Peyer's patch (tissue), 4 donors: ENCODE measurements at regions not wholly inside any gene's neighbourhood (a gene's known extent, or its start where the extent isn't known, plus 50 kb on each side); places are given as distances from the start of the nearest gene placed in this dataset.

Source experiments
- CTCF ChIP-seq, 6 experiments: fragments of 450-650 bp in 4 of 6; fragments of 200-600 bp in 2 of 6; sonication (generic) in 1 of 6; IDR thresholded peaks; one replicate each; pipeline ENCODE4 v1.5.1; 2017 to 2019; ENCODE audit warnings: antibody characterized with exemption in 6 of 6, mild to moderate bottlenecking in 3 of 6, moderate library complexity in 1 of 6
- POLR2A ChIP-seq, 2 donors: fragments of 450-650 bp; IDR thresholded peaks; one replicate each; pipeline ENCODE4 v1.5.1; 2017; ENCODE audit warnings: antibody characterized with exemption in 2 of 2, mild to moderate bottlenecking in 2 of 2, moderate library complexity in 2 of 2

- TF ChIP-seq CTCF (IDR thresholded peaks at IDR 0.05) (no peak), POLR2A (IDR thresholded peaks at IDR 0.05) (no peak)
These were observed 247.5 kb downstream of the KLF6 start for GRCh38 chr10:3537518-3537917.
